ENCODE measurements at regions not wholly inside any gene's neighbourhood (a gene's known extent, or its start where the extent isn't known, plus 50 kb on each side); places are given as distances from the start of the nearest gene placed in this dataset.
A peak's percentile ranks its signal among the peaks of the same experiment; 100 is the strongest.

DNA sequence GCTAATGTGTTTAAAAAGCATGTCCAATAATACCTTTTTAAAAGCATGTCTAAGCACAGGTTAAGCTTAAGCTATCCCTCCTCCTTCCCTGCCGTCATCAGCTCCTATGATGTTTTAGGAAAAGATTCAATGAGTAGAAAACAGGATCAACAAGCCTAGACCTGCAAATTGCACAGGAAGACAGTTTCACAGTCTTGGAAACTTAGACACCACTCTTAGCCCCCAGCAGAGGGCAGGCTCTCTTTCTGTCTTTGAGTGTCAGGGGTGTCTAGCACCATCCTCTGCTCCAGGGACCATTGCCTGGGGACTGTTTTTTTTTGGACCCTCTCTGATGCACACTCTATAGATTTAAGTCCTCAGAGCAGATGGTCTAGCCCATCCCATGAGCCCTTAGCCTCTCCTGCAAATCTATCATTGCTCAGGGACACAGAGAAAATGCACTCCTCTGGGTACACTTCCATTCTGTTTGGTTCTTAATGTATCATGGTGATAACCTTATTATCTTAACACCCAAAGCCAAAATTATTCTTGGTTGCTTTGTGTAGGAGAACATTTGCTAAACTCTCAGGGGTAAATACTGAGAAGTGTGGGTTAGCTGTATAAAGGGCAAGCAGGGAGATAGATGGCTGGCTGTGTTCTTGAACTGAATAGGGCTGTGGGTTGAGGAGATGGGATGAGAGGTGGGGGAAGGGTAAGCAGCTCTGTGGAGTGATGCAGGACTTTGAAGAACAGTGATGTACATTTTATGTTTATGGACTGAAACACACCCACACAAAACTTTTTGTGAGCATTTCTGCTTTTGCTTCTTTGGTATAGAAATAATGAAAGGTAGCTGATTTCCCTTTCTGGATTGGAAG lies 259.9 kb upstream of the DDHD1 start:
- TF ChIP-seq RXRA (IDR thresholded peaks at IDR 0.05; ENCODE audit: borderline replicate concordance, low read depth) (no peak), JUND (IDR thresholded peaks at IDR 0.05) (no peak), MXI1 (IDR thresholded peaks at IDR 0.05; ENCODE audit: low read depth, low read length) (no peak), SIN3A (IDR thresholded peaks at IDR 0.05; ENCODE audit: borderline replicate concordance, low read depth, low read length) (no peak)
- TF ChIP-seq, protein P1, sequence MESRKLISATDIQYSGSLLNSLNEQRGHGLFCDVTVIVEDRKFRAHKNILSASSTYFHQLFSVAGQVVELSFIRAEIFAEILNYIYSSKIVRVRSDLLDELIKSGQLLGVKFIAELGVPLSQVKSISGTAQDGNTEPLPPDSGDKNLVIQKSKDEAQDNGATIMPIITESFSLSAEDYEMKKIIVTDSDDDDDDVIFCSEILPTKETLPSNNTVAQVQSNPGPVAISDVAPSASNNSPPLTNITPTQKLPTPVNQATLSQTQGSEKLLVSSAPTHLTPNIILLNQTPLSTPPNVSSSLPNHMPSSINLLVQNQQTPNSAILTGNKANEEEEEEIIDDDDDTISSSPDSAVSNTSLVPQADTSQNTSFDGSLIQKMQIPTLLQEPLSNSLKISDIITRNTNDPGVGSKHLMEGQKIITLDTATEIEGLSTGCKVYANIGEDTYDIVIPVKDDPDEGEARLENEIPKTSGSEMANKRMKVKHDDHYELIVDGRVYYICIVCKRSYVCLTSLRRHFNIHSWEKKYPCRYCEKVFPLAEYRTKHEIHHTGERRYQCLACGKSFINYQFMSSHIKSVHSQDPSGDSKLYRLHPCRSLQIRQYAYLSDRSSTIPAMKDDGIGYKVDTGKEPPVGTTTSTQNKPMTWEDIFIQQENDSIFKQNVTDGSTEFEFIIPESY (IDR thresholded peaks at IDR 0.05; ENCODE audit: borderline replicate concordance, low read depth) = no peak
- TF ChIP-seq, protein P2, sequence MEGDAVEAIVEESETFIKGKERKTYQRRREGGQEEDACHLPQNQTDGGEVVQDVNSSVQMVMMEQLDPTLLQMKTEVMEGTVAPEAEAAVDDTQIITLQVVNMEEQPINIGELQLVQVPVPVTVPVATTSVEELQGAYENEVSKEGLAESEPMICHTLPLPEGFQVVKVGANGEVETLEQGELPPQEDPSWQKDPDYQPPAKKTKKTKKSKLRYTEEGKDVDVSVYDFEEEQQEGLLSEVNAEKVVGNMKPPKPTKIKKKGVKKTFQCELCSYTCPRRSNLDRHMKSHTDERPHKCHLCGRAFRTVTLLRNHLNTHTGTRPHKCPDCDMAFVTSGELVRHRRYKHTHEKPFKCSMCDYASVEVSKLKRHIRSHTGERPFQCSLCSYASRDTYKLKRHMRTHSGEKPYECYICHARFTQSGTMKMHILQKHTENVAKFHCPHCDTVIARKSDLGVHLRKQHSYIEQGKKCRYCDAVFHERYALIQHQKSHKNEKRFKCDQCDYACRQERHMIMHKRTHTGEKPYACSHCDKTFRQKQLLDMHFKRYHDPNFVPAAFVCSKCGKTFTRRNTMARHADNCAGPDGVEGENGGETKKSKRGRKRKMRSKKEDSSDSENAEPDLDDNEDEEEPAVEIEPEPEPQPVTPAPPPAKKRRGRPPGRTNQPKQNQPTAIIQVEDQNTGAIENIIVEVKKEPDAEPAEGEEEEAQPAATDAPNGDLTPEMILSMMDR (IDR thresholded peaks at IDR 0.05) = peak; percentile 47
